Vagina (tissue), 2 donors: ENCODE measurements at regions not wholly inside any gene's neighbourhood (a gene's known extent, or its start where the extent isn't known, plus 50 kb on each side); places are given as distances from the start of the nearest gene placed in this dataset.

Experiments
- DNase-seq, 2 donors: peaks; one replicate each; pipeline ENCODE4 v3.0.0-alpha.2; 2017; ENCODE audit errors: extremely low spot score in 2 of 2
- H3K27ac ChIP-seq: fragments of 200-600 bp; sonication (generic); one replicate; pipeline ENCODE4 v1.5.1; 2019
- H3K27me3 ChIP-seq: fragments of 200-600 bp; sonication (generic); one replicate; pipeline ENCODE4 v1.5.1; 2019
- H3K36me3 ChIP-seq, 2 donors: fragments of 200-600 bp; sonication (generic); one replicate each; pipeline ENCODE4 v1.5.1; 2017 to 2019
- H3K4me1 ChIP-seq: fragments of 200-600 bp; sonication (generic); one replicate; pipeline ENCODE4 v1.5.1; 2019
- H3K4me3 ChIP-seq, 2 donors: fragments of 200-600 bp; sonication (generic); 1 replicate in 1 of 2; 2 replicates in 1 of 2; pipeline ENCODE4 v1.5.1; 2016 to 2019
- H3K9me3 ChIP-seq: fragments of 200-600 bp; sonication (generic); one replicate; pipeline ENCODE4 v1.5.1; 2019
- POLR2A ChIP-seq, 2 donors: fragments of 450-650 bp; IDR thresholded peaks; one replicate each; pipeline ENCODE4 v1.6.1; 2017; ENCODE audit warnings: antibody characterized with exemption in 2 of 2, mild to moderate bottlenecking in 2 of 2, moderate library complexity in 2 of 2
- POLR2AphosphoS5 ChIP-seq, 2 donors: sonication (generic); formaldehyde crosslinking; IDR thresholded peaks; one replicate each; pipeline ENCODE4 v1.9.0; 2017; ENCODE audit warnings: antibody characterized with exemption in 2 of 2, mild to moderate bottlenecking in 2 of 2, low read depth in 1 of 2; ENCODE audit not compliant: insufficient read depth in 1 of 2
- intact Hi-C: fragments of 100-400 bp; cut with DNase I; formaldehyde crosslinking; loops from one replicate; pipeline ENCODE4 v1.15.1; 2023
- TF ChIP-seq, protein P1 (sequence below), 3 experiments: fragments of 450-650 bp in 2 of 3; fragments of 200-600 bp in 1 of 3; sonication (generic) in 1 of 3; IDR thresholded peaks; one replicate each; pipeline ENCODE4 v1.5.1; 2017 to 2019; ENCODE audit warnings: antibody characterized with exemption in 3 of 3, mild to moderate bottlenecking in 2 of 3, moderate library complexity in 2 of 3

DNA sequence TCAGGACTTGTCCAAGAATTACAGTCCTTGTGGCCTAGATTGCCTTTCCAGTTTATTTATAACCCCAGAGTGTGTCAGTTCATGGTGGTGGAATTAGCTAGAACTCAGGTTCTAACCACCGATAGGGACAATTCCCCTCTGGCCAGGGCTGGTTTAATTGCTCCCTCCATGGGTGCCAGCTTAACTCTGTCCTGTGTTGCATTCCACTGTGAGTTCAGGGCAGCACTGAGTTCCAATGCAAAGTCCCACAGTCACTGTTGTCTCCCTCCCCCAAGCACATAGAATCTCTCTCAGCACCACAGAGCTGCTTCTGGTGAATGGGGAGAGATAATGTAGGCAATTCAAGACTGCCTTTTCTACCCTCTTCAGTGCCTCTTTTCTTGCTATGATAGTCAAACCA, 82.5 kb upstream of the TNFRSF21 start:
- H3K27me3 ChIP-seq: no peaks in the 10 kb centered on the region
- TF ChIP-seq, protein P1, sequence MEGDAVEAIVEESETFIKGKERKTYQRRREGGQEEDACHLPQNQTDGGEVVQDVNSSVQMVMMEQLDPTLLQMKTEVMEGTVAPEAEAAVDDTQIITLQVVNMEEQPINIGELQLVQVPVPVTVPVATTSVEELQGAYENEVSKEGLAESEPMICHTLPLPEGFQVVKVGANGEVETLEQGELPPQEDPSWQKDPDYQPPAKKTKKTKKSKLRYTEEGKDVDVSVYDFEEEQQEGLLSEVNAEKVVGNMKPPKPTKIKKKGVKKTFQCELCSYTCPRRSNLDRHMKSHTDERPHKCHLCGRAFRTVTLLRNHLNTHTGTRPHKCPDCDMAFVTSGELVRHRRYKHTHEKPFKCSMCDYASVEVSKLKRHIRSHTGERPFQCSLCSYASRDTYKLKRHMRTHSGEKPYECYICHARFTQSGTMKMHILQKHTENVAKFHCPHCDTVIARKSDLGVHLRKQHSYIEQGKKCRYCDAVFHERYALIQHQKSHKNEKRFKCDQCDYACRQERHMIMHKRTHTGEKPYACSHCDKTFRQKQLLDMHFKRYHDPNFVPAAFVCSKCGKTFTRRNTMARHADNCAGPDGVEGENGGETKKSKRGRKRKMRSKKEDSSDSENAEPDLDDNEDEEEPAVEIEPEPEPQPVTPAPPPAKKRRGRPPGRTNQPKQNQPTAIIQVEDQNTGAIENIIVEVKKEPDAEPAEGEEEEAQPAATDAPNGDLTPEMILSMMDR (IDR thresholded peaks at IDR 0.05): no peak
- no peak for TF ChIP-seq POLR2A (IDR thresholded peaks at IDR 0.05)
- no peak for TF ChIP-seq POLR2AphosphoS5 (IDR thresholded peaks at IDR 0.05; ENCODE audit: insufficient read depth in 1 of 2, low read depth in 1 of 2)
- no peaks in the 10 kb centered on the region for H3K4me1 ChIP-seq
- no peaks in the 10 kb centered on the region for H3K36me3 ChIP-seq
- no peak overlapping the region for H3K4me3 ChIP-seq
- no peak overlapping the region for H3K27ac ChIP-seq
- DNase-seq: no peak
- no peaks in the 10 kb centered on the region for H3K9me3 ChIP-seq
- intact Hi-C loops: no loop called here

- H3K9me3 ChIP-seq: no peaks in the 10 kb centered on the region
- intact Hi-C loops: no loop called here
- TF ChIP-seq POLR2AphosphoS5 (IDR thresholded peaks at IDR 0.05; ENCODE audit: insufficient read depth in 1 of 2, low read depth in 1 of 2) (no peak), POLR2A (IDR thresholded peaks at IDR 0.05) (no peak)
- TF ChIP-seq, protein P1 (IDR thresholded peaks at IDR 0.05): no peak
- no peak overlapping the region for H3K27ac ChIP-seq
- no peak overlapping the region for H3K4me3 ChIP-seq
- H3K4me1 ChIP-seq: no peaks in the 10 kb centered on the region
- H3K27me3 ChIP-seq: no peaks in the 10 kb centered on the region
- no peak for DNase-seq
- H3K36me3 ChIP-seq: no peaks in the 10 kb centered on the region
These were observed 81.1 kb upstream of the CD2AP start for GRCh38 chr6:47396401-47397069.

DNA sequence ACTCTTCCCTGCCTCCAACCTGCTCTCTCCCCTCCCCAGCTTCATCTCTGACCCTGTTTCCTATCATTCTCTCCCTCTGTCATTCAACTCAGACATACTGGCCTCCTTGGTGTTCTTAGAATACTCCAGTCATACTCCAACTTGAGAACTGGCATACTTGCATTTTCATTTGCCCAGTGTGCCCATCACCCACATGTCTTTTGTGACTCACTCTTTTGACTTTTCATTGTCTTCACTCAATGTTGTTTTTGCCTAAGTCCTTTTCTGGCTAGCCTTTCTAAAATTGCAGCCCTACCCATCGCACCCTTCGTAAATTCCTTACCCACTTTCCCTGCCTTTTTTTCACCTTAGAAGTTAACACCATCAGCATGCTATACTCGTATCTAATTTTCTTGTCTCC, 77.0 kb upstream of the CD2AP start:
- Histone ChIP-seq H3K4me1 (no peaks in the 10 kb centered on the region), H3K27me3 (no peaks in the 10 kb centered on the region), H3K36me3 (no peaks in the 10 kb centered on the region), H3K9me3 (no peaks in the 10 kb centered on the region), H3K4me3 (no peak overlapping the region), H3K27ac (no peak overlapping the region)
- intact Hi-C loops: loop anchor here (10.0 kb wide), 1 partner anchor 384 kb away; the partner anchor contains the start of gene OPN5
- TF ChIP-seq POLR2AphosphoS5 (IDR thresholded peaks at IDR 0.05; ENCODE audit: insufficient read depth in 1 of 2, low read depth in 1 of 2) (no peak), POLR2A (IDR thresholded peaks at IDR 0.05) (no peak)
- TF ChIP-seq, protein P1 (IDR thresholded peaks at IDR 0.05): no peak
- no peak for DNase-seq

DNA sequence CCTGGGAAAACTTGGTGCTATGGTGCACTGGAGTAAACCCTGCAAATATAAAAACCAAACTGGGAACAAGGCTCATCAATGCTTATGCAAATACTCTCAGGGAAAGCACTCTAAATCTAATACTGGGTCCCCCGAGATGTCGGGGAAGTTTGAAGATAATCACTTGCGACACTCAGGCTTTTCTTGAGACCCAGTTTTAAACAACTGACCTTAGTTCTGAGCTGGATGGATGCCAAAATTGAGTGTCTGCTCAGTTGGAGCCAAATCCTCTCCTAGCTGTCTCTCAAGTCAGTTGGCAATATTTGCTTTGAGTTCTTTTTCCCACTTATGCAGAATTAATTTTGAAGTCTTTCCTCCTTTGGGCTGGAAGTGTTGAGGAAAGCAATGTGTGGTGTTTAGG, 75.5 kb upstream of the CD2AP start:
- no peaks in the 10 kb centered on the region for H3K36me3 ChIP-seq
- no peaks in the 10 kb centered on the region for H3K9me3 ChIP-seq
- no peak for DNase-seq
- no peak overlapping the region for H3K27ac ChIP-seq
- no peaks in the 10 kb centered on the region for H3K4me1 ChIP-seq
- intact Hi-C loops: loop anchor here (10.0 kb wide), 1 partner anchor 383 kb away; the partner anchor contains the start of gene OPN5
- no peak overlapping the region for H3K4me3 ChIP-seq
- TF ChIP-seq POLR2AphosphoS5 (IDR thresholded peaks at IDR 0.05; ENCODE audit: insufficient read depth in 1 of 2, low read depth in 1 of 2) (no peak), POLR2A (IDR thresholded peaks at IDR 0.05) (no peak)
- TF ChIP-seq, protein P1 (IDR thresholded peaks at IDR 0.05): no peak
- no peaks in the 10 kb centered on the region for H3K27me3 ChIP-seq

GRCh38 chr6:47403056-47403455, 74.5 kb upstream of the CD2AP start:
- no peak for DNase-seq
- Histone ChIP-seq H3K27me3 (no peaks in the 10 kb centered on the region), H3K27ac (no peak overlapping the region), H3K9me3 (no peaks in the 10 kb centered on the region), H3K4me1 (no peaks in the 10 kb centered on the region), H3K36me3 (no peaks in the 10 kb centered on the region), H3K4me3 (no peak overlapping the region)
- intact Hi-C loops: loop anchor here (10.0 kb wide), 1 partner anchor 382 kb away; the partner anchor contains the start of gene OPN5
- TF ChIP-seq, protein P1 (IDR thresholded peaks at IDR 0.05): no peak
- no peak for TF ChIP-seq POLR2AphosphoS5 (IDR thresholded peaks at IDR 0.05; ENCODE audit: insufficient read depth in 1 of 2, low read depth in 1 of 2)
- TF ChIP-seq POLR2A (IDR thresholded peaks at IDR 0.05): no peak
